ENCODE measurements at regions not wholly inside any gene's neighbourhood (a gene's known extent, or its start where the extent isn't known, plus 50 kb on each side); places are given as distances from the start of the nearest gene placed in this dataset.

GRCh38 chr13:65943708-65944107 is 1286.4 kb downstream of the PCDH9 start:
- no peak for TF ChIP-seq CTCF (conservative IDR thresholded peaks at IDR 0.05)
- no peak overlapping the region for H3T11ph ChIP-seq (ENCODE audit: low read length)
- H3K18ac ChIP-seq (ENCODE audit: insufficient read length, low read depth, low read length), result no peak overlapping the region
- H3K27me3 ChIP-seq (ENCODE audit: insufficient read depth, low read length), result no peaks in the 10 kb centered on the region
- no peaks in the 10 kb centered on the region for H3K36me3 Mint-ChIP-seq (ENCODE audit: insufficient read depth in 1 of 3, low read depth in 3 of 3)
- H2BK5ac ChIP-seq (ENCODE audit: insufficient read length, low read length), result no peak overlapping the region
- H3K23ac ChIP-seq (ENCODE audit: insufficient read length, low read depth, low read length), result no peak overlapping the region
- H4K91ac ChIP-seq (ENCODE audit: insufficient read length, low read depth, low read length), result no peak overlapping the region
- no peaks in the 10 kb centered on the region for H3K79me1 ChIP-seq (ENCODE audit: insufficient read depth, low read depth, low read length, poor library complexity, severe bottlenecking)
- H3K9me3 Mint-ChIP-seq, result no peaks in the 10 kb centered on the region
- no peak overlapping the region for H3K4me2 ChIP-seq (ENCODE audit: insufficient read depth, insufficient read length, low read length)
- H3K4ac ChIP-seq (ENCODE audit: low read depth, low read length), result no peak overlapping the region
- no peak overlapping the region for H2BK15ac ChIP-seq (ENCODE audit: low read depth, low read length)
- H2AFZ ChIP-seq (ENCODE audit: low read length), result no peak overlapping the region
- no peaks in the 10 kb centered on the region for H3K79me2 ChIP-seq (ENCODE audit: insufficient read depth, low read length)
- H4K20me1 ChIP-seq (ENCODE audit: control insufficient read depth, insufficient read depth, insufficient read length), result no peaks in the 10 kb centered on the region
- H3K4me3 Mint-ChIP-seq, result no peak overlapping the region
- no peak overlapping the region for H3K27ac ChIP-seq (ENCODE audit: insufficient read length, low read depth, low read length)
- no peaks in the 10 kb centered on the region for H3K27me3 Mint-ChIP-seq (ENCODE audit: low read depth)
- H3K56ac ChIP-seq (ENCODE audit: insufficient read length, low read depth, low read length), result no peak overlapping the region
- no peaks in the 10 kb centered on the region for H3K23me2 ChIP-seq (ENCODE audit: insufficient read length, low read depth, low read length, poor library complexity, severe bottlenecking)
- no peaks in the 10 kb centered on the region for H3K4me1 ChIP-seq (ENCODE audit: insufficient read depth, low read length)
- H4K8ac ChIP-seq (replicated peaks; ENCODE audit: insufficient read length, low read depth, low read length), result no peak overlapping the region
- no peak overlapping the region for H3K14ac ChIP-seq (ENCODE audit: insufficient read depth, low read length)
- WGBS (ENCODE audit: extremely low coverage, insufficient read length, low lambda C conversion rate), result no CpG with 5 or more reads among the region's 3 CpGs
- H2AK5ac ChIP-seq (ENCODE audit: insufficient read length, low read length), result no peak overlapping the region
- no peak for DNase-seq
- H3K9ac ChIP-seq (ENCODE audit: extremely low read depth, insufficient read length, low read length), result no peak overlapping the region
- no peak overlapping the region for H4K5ac ChIP-seq (ENCODE audit: insufficient read length, low read depth, low read length)
- H2BK20ac ChIP-seq (ENCODE audit: low read depth, low read length, poor library complexity, severe bottlenecking), result no peak overlapping the region
- H3K4me1 Mint-ChIP-seq, result no peaks in the 10 kb centered on the region
- H2BK120ac ChIP-seq (ENCODE audit: low read depth, low read length, poor library complexity, severe bottlenecking), result no peak overlapping the region
- no peak overlapping the region for H3K27ac Mint-ChIP-seq
- no peaks in the 10 kb centered on the region for H3K9me3 ChIP-seq (ENCODE audit: control insufficient read depth, low read depth, low read length)
- no peak overlapping the region for H2BK12ac ChIP-seq (ENCODE audit: insufficient read length, low read depth, low read length)
